ENCODE measurements at regions not wholly inside any gene's neighbourhood (a gene's known extent, or its start where the extent isn't known, plus 50 kb on each side); places are given as distances from the start of the nearest gene placed in this dataset.
A peak's percentile ranks its signal among the peaks of the same experiment; 100 is the strongest.

- H3K4me3 Mint-ChIP-seq = no peak overlapping the region
- H3K9me3 Mint-ChIP-seq = peaks cover 16% of the 10 kb centered on the region
- peaks cover 55% of the 10 kb centered on the region for H3K4me1 Mint-ChIP-seq
- peaks cover 7% of the 10 kb centered on the region for H3K27me3 Mint-ChIP-seq (ENCODE audit: low read depth, poor library complexity)
- no peak overlapping the region for H3K27ac Mint-ChIP-seq
- DNase-seq = no peak
- peaks cover 20% of the 10 kb centered on the region for H3K36me3 Mint-ChIP-seq (ENCODE audit: low read depth)
- TF ChIP-seq CTCF (IDR thresholded peaks at IDR 0.05) = no peak
Observed at GRCh38 chr2:42901076-42901640, 108.8 kb upstream of the HAAO start.

GRCh38 chr2:42900289-42900891 lies 108.0 kb upstream of the HAAO start:
- Mint-ChIP-seq H3K4me3 (no peak overlapping the region), H3K36me3 (ENCODE audit: low read depth) (peaks cover 20% of the 10 kb centered on the region), H3K27me3 (ENCODE audit: low read depth, poor library complexity) (peaks cover 7% of the 10 kb centered on the region), H3K27ac (peak overlapping the region; percentile 9), H3K9me3 (peaks cover 16% of the 10 kb centered on the region), H3K4me1 (peaks cover 53% of the 10 kb centered on the region)
- TF ChIP-seq CTCF (IDR thresholded peaks at IDR 0.05) = no peak
- no peak for DNase-seq

- Mint-ChIP-seq H3K36me3 (ENCODE audit: low read depth) (peaks cover 20% of the 10 kb centered on the region), H3K9me3 (peaks cover 16% of the 10 kb centered on the region), H3K4me1 (peaks cover 33% of the 10 kb centered on the region), H3K27me3 (ENCODE audit: low read depth, poor library complexity) (peaks cover 7% of the 10 kb centered on the region), H3K4me3 (no peak overlapping the region), H3K27ac (no peak overlapping the region)
- no peak for DNase-seq
- TF ChIP-seq CTCF (IDR thresholded peaks at IDR 0.05) = no peak
Observed at GRCh38 chr2:42897358-42897757, 105.0 kb upstream of the HAAO start.

GRCh38 chr2:42895791-42896135 lies 103.4 kb upstream of the HAAO start:
- peaks cover 24% of the 10 kb centered on the region for H3K4me1 Mint-ChIP-seq
- peaks cover 29% of the 10 kb centered on the region for H3K9me3 Mint-ChIP-seq
- no peak overlapping the region for H3K27ac Mint-ChIP-seq
- DNase-seq = no peak
- H3K4me3 Mint-ChIP-seq = no peak overlapping the region
- peaks cover 17% of the 10 kb centered on the region for H3K27me3 Mint-ChIP-seq (ENCODE audit: low read depth, poor library complexity)
- TF ChIP-seq CTCF (IDR thresholded peaks at IDR 0.05) = no peak
- H3K36me3 Mint-ChIP-seq (ENCODE audit: low read depth) = peaks cover 33% of the 10 kb centered on the region

GRCh38 chr2:42895134-42895790 lies 102.9 kb upstream of the HAAO start:
- H3K27ac Mint-ChIP-seq = no peak overlapping the region
- H3K27me3 Mint-ChIP-seq (ENCODE audit: low read depth, poor library complexity) = peaks cover 17% of the 10 kb centered on the region
- H3K4me3 Mint-ChIP-seq = no peak overlapping the region
- peaks cover 34% of the 10 kb centered on the region for H3K9me3 Mint-ChIP-seq
- no peak for DNase-seq
- peaks cover 36% of the 10 kb centered on the region for H3K36me3 Mint-ChIP-seq (ENCODE audit: low read depth)
- H3K4me1 Mint-ChIP-seq = peaks cover 19% of the 10 kb centered on the region
- TF ChIP-seq CTCF (IDR thresholded peaks at IDR 0.05) = no peak

All from nephron progenitor cell (in vitro differentiated cells).